Adrenal gland (tissue), 9 donors: ENCODE measurements at regions not wholly inside any gene's neighbourhood (a gene's known extent, or its start where the extent isn't known, plus 50 kb on each side); places are given as distances from the start of the nearest gene placed in this dataset.

ENCODE experiments used
- DNase-seq, 7 donors: peaks; one replicate each; pipeline ENCODE4 v3.0.0-alpha.2; 2019 to 2020
- H3K27ac ChIP-seq, 5 donors: fragments of 200-600 bp; sonication (generic) in 4 of 5; 1 replicate in 3 of 5; 2 replicates in 2 of 5; pipeline versions ENCODE4 v1.5.1 to v1.8.0; 2016 to 2020; ENCODE audit warnings: mild to moderate bottlenecking in 1 of 5
- H3K27me3 ChIP-seq: fragments of 200-600 bp; 2 replicates; pipeline ENCODE4 v1.8.0; 2021
- H3K36me3 ChIP-seq, 2 donors: fragments of 200-600 bp; replicated peaks in 1 of 2; 1 replicate in 1 of 2; 2 replicates in 1 of 2; pipeline versions ENCODE4 v1.5.1 to v1.8.0; 2018 to 2022
- H3K4me1 ChIP-seq, 2 donors: fragments of 200-600 bp; replicated peaks in 1 of 2; 1 replicate in 1 of 2; 2 replicates in 1 of 2; pipeline versions ENCODE4 v1.5.1 to v1.8.0; 2018 to 2021
- H3K4me3 ChIP-seq, 4 donors: fragments of 200-600 bp; sonication (generic) in 3 of 4; one replicate each; pipeline ENCODE4 v1.5.1; 2016 to 2018
- H3K9me3 ChIP-seq, 3 donors: fragments of 200-600 bp; sonication (generic) in 1 of 3; replicated peaks in 1 of 3; 1 replicate in 2 of 3; 2 replicates in 1 of 3; pipeline versions ENCODE4 v1.5.1 to v1.8.0; 2016 to 2021
- CTCF ChIP-seq, 6 experiments: fragments of 450-650 bp in 4 of 6; fragments of 200-600 bp in 2 of 6; sonication (generic) in 1 of 6; IDR thresholded peaks; 1 replicate in 5 of 6; 2 replicates in 1 of 6; pipeline versions ENCODE4 v1.5.1 to v1.8.0; 2016 to 2021; ENCODE audit warnings: antibody characterized with exemption in 6 of 6, mild to moderate bottlenecking in 2 of 6, moderate library complexity in 1 of 6
- POLR2A ChIP-seq, 2 donors: fragments of 450-650 bp; IDR thresholded peaks; one replicate each; pipeline ENCODE4 v1.6.1; 2017; ENCODE audit warnings: antibody characterized with exemption in 2 of 2, mild to moderate bottlenecking in 2 of 2, moderate library complexity in 1 of 2
- WGBS, 4 donors: extraction: QIAGEN DNeasy Blood & Tissue Kit in 2 of 4; methylation state at CpG; one replicate each; pipeline versions ENCODE4 v1.1.5 to v1.1.7; 2013 to 2017; 5-methylcytosine and 5-hydroxymethylcytosine counted together
- intact Hi-C, 2 donors: fragments of 100-400 bp; cut with DNase I; formaldehyde crosslinking; loops; one replicate each; pipeline versions ENCODE4 v1.14.1 to v1.15.0; 2022 to 2023
- donor health status: healthy with polysubstance abuse.
- donor health status: Bipolar disorder and iron deficiency.
- donor health status: DM: yes; HTN: yes; CAD: no.
- donor health status: DM: no; HTN: no; CAD: no.
- donor health status: DM: no; HTN: no; CAD: no.

GRCh38 chr17:77696151-77696720 lies 262.3 kb upstream of the TNRC6C start:
- H3K9me3 ChIP-seq: no peaks in the 10 kb centered on the region
- no peak overlapping the region for H3K4me3 ChIP-seq
- no peak overlapping the region for H3K27ac ChIP-seq
- 14 to 33% (median 19%) methylated on average over 25 to 26 of the region's 26 CpGs for WGBS, 4 donors
- H3K36me3 ChIP-seq: no peaks in the 10 kb centered on the region
- no peaks in the 10 kb centered on the region for H3K4me1 ChIP-seq
- intact Hi-C loops: no loop called here
- no peaks in the 10 kb centered on the region for H3K27me3 ChIP-seq
- TF ChIP-seq CTCF (IDR thresholded peaks at IDR 0.05): no peak
- TF ChIP-seq POLR2A (IDR thresholded peaks at IDR 0.05): no peak
- peak in 1 of 7 donors; percentile 39 for DNase-seq

- WGBS, 4 donors: 44 to 59% (median 52%) methylated on average over 12 to 15 of the region's 15 CpGs
- TF ChIP-seq POLR2A (IDR thresholded peaks at IDR 0.05): no peak
- no peak for TF ChIP-seq CTCF (IDR thresholded peaks at IDR 0.05)
These were observed 261.6 kb upstream of the TNRC6C start for GRCh38 chr17:77696721-77697460.

GRCh38 chr17:77697480-77698400 lies 260.8 kb upstream of the TNRC6C start:
- intact Hi-C loops: no loop called here
- Histone ChIP-seq H3K36me3 (no peaks in the 10 kb centered on the region), H3K27ac (no peak overlapping the region), H3K9me3 (no peaks in the 10 kb centered on the region), H3K4me3 (no peak overlapping the region), H3K4me1 (no peaks in the 10 kb centered on the region), H3K27me3 (no peaks in the 10 kb centered on the region)
- WGBS, 4 donors: 71 to 86% (median 79%) methylated on average over 14 to 16 of the region's 16 CpGs
- TF ChIP-seq CTCF (IDR thresholded peaks at IDR 0.05) (no peak), POLR2A (IDR thresholded peaks at IDR 0.05) (no peak)
- DNase-seq: peak in 1 of 7 donors; percentile 25

More at GRCh38 chr17:77696721-77697460, 261.6 kb upstream of the TNRC6C start:
- no peaks in the 10 kb centered on the region for H3K27me3 ChIP-seq
- no peak overlapping the region for H3K27ac ChIP-seq
- peak in 1 of 7 donors; percentile 27 for DNase-seq
- intact Hi-C loops: no loop called here
- no peaks in the 10 kb centered on the region for H3K4me1 ChIP-seq
- H3K4me3 ChIP-seq: no peak overlapping the region
- H3K9me3 ChIP-seq: no peaks in the 10 kb centered on the region
- no peaks in the 10 kb centered on the region for H3K36me3 ChIP-seq
